ENCODE measurements at regions not wholly inside any gene's neighbourhood (a gene's known extent, or its start where the extent isn't known, plus 50 kb on each side); places are given as distances from the start of the nearest gene placed in this dataset.
"Not testable (repeated sequence)": the region's sequence is repeated elsewhere in the genome, so short reads cannot be mapped to it uniquely, and the experiment has no call there.

DNA sequence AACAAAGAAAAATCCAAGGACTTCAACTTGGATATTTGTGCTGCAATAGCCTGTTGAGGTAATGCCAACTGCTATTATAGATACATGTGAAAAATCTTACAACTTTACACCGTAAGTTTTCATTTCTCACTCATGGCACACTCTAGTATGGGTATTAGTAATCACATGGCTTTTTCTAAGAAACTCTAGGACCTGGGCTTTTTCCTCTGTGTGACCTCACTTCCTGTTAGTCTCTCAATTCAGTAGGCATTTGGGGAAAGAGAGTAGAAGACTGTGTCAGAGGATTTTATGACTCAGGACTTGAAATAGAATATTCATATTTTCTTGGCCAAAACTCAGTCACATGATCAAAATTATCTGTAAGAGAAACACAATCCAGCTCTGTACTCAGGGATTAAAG is 1049.9 kb downstream of the REEP3 start:
- CTCF ChIA-PET: no interaction called here
- H3K4me3 Mint-ChIP-seq: no peak overlapping the region
- H3K4me1 Mint-ChIP-seq: no peaks in the 10 kb centered on the region
- no peaks in the 10 kb centered on the region for H3K36me3 Mint-ChIP-seq (ENCODE audit: low read depth)
- peaks cover 18% of the 10 kb centered on the region for H3K9me3 Mint-ChIP-seq
- POLR2A ChIA-PET: no interaction called here
- H3K27ac Mint-ChIP-seq: no peak overlapping the region
- no peak for DNase-seq
- no peaks in the 10 kb centered on the region for H3K27me3 Mint-ChIP-seq

GRCh38 chr10:64573623-64574325 is 1052.6 kb downstream of the REEP3 start:
- Mint-ChIP-seq H3K4me3 (no peak overlapping the region), H3K4me1 (no peaks in the 10 kb centered on the region), H3K36me3 (ENCODE audit: low read depth) (no peaks in the 10 kb centered on the region), H3K27me3 (no peaks in the 10 kb centered on the region), H3K9me3 (peaks cover 8% of the 10 kb centered on the region), H3K27ac (no peak overlapping the region)
- POLR2A ChIA-PET: no interaction called here
- DNase-seq: no peak
- CTCF ChIA-PET: no interaction called here

DNA sequence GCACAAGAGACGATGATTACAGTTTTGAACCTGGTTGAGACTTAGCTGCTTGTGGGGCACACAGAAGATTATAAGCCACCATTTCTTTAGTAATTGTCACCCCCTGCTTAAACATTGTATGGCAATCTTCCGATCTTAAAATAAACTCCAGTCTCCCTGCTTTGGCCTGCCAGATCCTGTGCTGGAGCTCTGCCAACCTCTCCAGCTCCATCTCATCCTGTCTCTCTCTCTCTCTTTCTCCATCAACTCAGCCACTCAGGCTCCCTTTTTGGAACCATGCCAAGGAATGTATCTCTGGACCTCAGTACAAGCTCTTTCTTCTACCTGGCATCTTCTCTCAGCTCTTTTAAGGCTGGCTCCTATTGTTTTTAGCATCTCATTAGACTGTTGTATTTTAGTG is 1053.2 kb downstream of the REEP3 start:
- peaks cover 8% of the 10 kb centered on the region for H3K9me3 Mint-ChIP-seq
- no peak overlapping the region for H3K4me3 Mint-ChIP-seq
- CTCF ChIA-PET: no interaction called here

DNA sequence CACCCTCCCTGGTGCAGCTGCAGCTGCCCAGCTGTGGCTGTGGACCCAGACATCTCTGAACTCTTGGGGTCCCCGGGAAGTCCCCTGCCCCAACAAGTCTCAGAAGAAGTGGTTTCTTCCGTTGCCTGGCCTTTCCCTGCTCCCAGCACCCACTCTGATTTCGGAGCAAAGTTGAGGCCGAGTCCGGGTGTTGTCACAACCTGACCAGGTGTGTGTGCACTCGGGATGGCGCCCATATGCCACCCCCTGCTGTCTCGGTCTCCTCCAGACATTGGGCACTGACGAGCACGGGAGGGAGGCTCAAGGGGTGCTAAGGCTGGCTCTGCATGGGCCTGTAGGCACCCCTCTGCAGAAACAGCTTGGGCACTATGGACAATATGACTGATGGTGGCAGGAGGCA is 1055.3 kb downstream of the REEP3 start:
- ChIA-PET CTCF (no interaction called here), POLR2A (no interaction called here)
- no peaks in the 10 kb centered on the region for H3K36me3 Mint-ChIP-seq (ENCODE audit: low read depth)
- H3K9me3 Mint-ChIP-seq: peaks cover 7% of the 10 kb centered on the region
- H3K27me3 Mint-ChIP-seq: no peaks in the 10 kb centered on the region
- H3K4me1 Mint-ChIP-seq: no peaks in the 10 kb centered on the region
- H3K27ac Mint-ChIP-seq: no peak overlapping the region
- no peak overlapping the region for H3K4me3 Mint-ChIP-seq
- DNase-seq: no peak

More for the DNA sequence above, 1053.2 kb downstream of the REEP3 start:
- Mint-ChIP-seq H3K27ac (no peak overlapping the region), H3K4me1 (no peaks in the 10 kb centered on the region), H3K27me3 (no peaks in the 10 kb centered on the region), H3K36me3 (ENCODE audit: low read depth) (no peaks in the 10 kb centered on the region)
- DNase-seq: no peak
- POLR2A ChIA-PET: no interaction called here

- H3K27ac Mint-ChIP-seq; CTCF ChIA-PET; H3K27me3 Mint-ChIP-seq; H3K36me3 Mint-ChIP-seq (ENCODE audit: low read depth); H3K4me1 Mint-ChIP-seq; POLR2A ChIA-PET; H3K4me3 Mint-ChIP-seq; DNase-seq: not testable (repeated sequence)
- peaks cover 12% of the 10 kb centered on the region for H3K9me3 Mint-ChIP-seq
Observed at GRCh38 chr10:64578757-64579156, 1057.6 kb downstream of the REEP3 start.

DNA sequence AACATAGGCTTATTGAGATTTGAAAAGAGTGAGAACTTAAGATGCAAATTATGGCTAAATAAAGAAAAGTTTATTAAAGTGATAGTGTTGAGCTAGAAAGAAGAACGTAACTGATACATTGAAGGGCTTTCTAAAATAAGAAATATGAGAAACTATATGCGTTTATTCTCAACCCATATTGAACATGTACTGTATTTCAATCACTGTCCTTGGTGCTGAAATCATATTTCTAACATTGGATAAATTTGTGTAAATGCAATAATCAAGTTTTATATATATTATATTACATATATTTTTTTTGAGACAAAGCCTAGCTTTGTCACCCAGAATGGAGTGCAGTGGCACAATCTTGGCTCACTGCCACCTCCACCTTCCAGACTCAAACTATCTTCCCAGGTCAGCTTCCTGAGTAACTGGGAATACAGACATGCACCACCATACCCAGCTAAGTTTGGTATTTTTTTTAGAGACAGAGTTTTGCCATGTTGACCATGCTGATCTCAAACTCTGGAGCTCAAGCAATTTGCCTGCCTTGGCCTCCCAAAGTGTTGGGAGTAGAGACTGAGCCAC is 1065.8 kb downstream of the REEP3 start:
- Mint-ChIP-seq H3K36me3 (ENCODE audit: low read depth) (no peaks in the 10 kb centered on the region), H3K4me3 (no peak overlapping the region), H3K27me3 (no peaks in the 10 kb centered on the region), H3K4me1 (no peaks in the 10 kb centered on the region), H3K27ac (no peak overlapping the region), H3K9me3 (peaks cover 8% of the 10 kb centered on the region)
- ChIA-PET POLR2A (interaction anchor here (0.6 kb wide), 1 partner anchor 1098 kb away, joined by 4 read pairs; no protein-coding TSS in a partner anchor), CTCF (no interaction called here)
- no peak for DNase-seq

DNA sequence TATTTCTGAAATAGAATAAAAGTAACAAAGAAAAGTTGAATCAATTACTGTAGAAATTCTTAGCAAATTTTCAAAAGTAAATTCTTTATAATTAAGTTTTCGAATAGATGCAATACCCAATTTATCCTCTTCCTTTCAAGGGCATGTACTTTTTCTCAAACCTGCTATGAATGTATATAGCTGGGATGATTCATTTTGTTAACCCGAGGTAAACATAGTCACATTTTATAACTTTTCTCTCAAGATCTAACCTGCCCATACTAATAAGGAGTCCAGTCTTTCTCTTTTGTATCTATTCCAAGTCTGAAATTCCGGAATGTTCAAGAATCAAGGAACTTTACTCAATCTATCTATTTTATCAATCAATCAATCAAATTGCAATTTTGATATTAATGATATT is 1072.9 kb downstream of the REEP3 start:
- ChIA-PET CTCF (no interaction called here), POLR2A (no interaction called here)
- Mint-ChIP-seq H3K27ac (no peak overlapping the region), H3K4me3 (no peak overlapping the region), H3K9me3 (peaks cover 4% of the 10 kb centered on the region), H3K27me3 (no peaks in the 10 kb centered on the region), H3K4me1 (no peaks in the 10 kb centered on the region), H3K36me3 (ENCODE audit: low read depth) (no peaks in the 10 kb centered on the region)
- DNase-seq: no peak

DNA sequence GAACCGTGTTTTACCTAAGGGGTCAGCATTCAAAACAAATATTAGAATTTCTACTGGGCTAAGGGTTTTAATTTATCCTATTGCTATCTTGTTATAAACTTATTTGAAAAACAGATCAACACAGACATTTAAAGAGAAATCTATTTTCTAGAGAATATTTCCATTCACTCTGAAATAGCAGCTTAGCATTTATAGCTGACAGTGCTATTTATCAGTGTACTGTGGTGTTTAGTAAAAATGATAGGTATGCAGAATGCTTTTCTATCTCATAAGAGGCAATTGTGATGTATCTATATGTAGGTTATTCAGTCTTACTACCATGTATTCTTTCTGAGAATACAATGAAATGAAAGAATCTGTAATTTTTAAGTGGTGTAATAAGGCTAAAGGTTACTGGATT is 1077.4 kb downstream of the REEP3 start:
- Mint-ChIP-seq H3K27me3 (no peaks in the 10 kb centered on the region), H3K9me3 (peaks cover 5% of the 10 kb centered on the region)

DNA sequence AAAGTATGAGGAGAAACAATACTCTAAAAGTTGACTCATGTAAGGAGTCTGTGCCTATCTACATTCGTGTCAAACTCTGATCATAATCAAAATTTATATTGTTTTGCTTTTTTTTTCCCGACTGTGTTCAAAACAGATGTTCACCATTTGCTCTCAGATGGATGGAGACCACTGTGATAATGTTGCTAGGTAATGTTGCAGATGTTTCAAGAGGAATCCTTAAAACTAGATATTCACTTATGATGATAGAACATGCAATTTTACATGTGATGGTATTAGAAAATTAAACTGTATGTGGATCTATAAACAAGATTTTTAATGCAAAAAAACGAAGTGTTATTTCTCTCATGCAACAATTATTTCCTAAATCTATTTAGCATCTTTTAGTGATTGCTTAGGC is 1080.1 kb downstream of the REEP3 start:
- CTCF ChIA-PET: no interaction called here

More for the DNA sequence above, 1077.4 kb downstream of the REEP3 start:
- no peak overlapping the region for H3K4me3 Mint-ChIP-seq
- H3K36me3 Mint-ChIP-seq (ENCODE audit: low read depth): no peaks in the 10 kb centered on the region
- H3K27ac Mint-ChIP-seq: no peak overlapping the region
- H3K4me1 Mint-ChIP-seq: no peaks in the 10 kb centered on the region
- CTCF ChIA-PET: no interaction called here
- no peak for DNase-seq
- POLR2A ChIA-PET: no interaction called here

DNA sequence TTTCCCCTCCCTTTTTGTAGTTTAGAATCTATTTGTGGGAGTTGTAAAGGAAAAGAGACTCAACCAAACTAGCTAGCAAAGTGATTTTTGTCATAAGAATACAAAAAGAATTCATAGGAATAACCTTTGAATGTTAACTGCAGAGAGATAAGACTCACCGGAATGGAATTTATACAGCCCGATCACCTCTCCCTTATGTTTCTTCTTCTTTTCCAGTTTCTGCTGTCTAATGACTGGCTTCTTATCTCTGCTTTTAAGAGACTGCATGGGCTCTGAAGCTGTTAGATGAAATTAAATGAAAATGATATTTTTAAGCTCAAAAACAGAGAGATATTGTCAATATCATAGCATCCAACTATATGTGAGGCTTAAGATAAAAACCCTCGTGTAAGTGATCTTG is 1095.9 kb downstream of the REEP3 start:
- ChIA-PET POLR2A (no interaction called here), CTCF (no interaction called here)
- no peak overlapping the region for H3K4me3 Mint-ChIP-seq
- H3K27ac Mint-ChIP-seq: no peak overlapping the region
- no peaks in the 10 kb centered on the region for H3K4me1 Mint-ChIP-seq
- no peaks in the 10 kb centered on the region for H3K27me3 Mint-ChIP-seq
- H3K9me3 Mint-ChIP-seq: peaks cover 3% of the 10 kb centered on the region
- no peak for DNase-seq
- no peaks in the 10 kb centered on the region for H3K36me3 Mint-ChIP-seq (ENCODE audit: low read depth)

More for the DNA sequence above, 1080.1 kb downstream of the REEP3 start:
- no peak for DNase-seq
- Mint-ChIP-seq H3K36me3 (ENCODE audit: low read depth) (no peaks in the 10 kb centered on the region), H3K9me3 (peaks cover 5% of the 10 kb centered on the region), H3K4me1 (no peaks in the 10 kb centered on the region), H3K27me3 (no peaks in the 10 kb centered on the region), H3K27ac (no peak overlapping the region), H3K4me3 (no peak overlapping the region)
- POLR2A ChIA-PET: no interaction called here

DNA sequence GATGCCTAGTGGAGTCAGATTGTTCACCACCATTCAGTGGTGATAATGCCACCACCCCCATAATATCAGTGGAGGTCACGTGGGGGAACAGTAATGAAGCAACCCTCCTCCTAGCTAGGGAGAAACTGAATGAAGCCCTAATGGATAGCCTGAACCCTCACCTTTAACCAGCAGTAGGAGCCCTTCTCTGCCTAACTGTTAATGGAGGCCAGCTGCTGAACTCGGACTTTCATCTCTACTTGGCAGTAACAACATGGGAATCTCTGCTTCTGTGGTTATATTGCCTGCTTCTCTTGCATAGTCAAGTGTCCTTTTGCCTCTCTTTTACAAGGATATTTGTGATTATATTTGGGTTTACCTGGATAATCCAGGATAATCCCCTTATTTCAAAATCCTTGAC is 1097.9 kb downstream of the REEP3 start:
- H3K4me3 Mint-ChIP-seq: no peak overlapping the region
- H3K27me3 Mint-ChIP-seq: no peaks in the 10 kb centered on the region
- CTCF ChIA-PET: no interaction called here
- H3K36me3 Mint-ChIP-seq (ENCODE audit: low read depth): no peaks in the 10 kb centered on the region
- peaks cover 3% of the 10 kb centered on the region for H3K9me3 Mint-ChIP-seq
- no peak for DNase-seq
- no peak overlapping the region for H3K27ac Mint-ChIP-seq
- no peaks in the 10 kb centered on the region for H3K4me1 Mint-ChIP-seq
- POLR2A ChIA-PET: no interaction called here

DNA sequence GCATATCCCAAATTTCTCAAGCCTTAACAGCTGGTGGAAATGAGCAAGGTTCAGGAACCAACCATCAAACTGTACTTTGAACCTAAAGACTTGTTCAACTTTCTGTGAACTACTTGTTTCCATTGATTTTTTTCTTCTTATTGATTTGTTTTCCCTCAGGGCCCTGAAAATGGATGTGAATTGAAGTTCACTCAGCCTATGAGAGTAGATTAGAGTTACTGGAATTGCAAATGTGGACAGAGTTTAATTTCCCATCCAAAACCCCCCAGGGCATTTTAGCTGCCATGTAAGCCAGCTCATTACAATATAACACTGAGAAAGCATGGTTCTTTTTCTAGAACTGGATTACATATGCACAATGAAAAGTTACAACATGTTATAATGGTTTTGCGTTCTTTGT is 1105.7 kb downstream of the REEP3 start:
- Mint-ChIP-seq H3K36me3 (ENCODE audit: low read depth) (no peaks in the 10 kb centered on the region), H3K27me3 (no peaks in the 10 kb centered on the region), H3K27ac (no peak overlapping the region), H3K4me3 (no peak overlapping the region), H3K4me1 (no peaks in the 10 kb centered on the region), H3K9me3 (peaks cover 11% of the 10 kb centered on the region)
- ChIA-PET POLR2A (no interaction called here), CTCF (no interaction called here)
- no peak for DNase-seq

- no peak for DNase-seq
- Mint-ChIP-seq H3K36me3 (ENCODE audit: low read depth) (no peaks in the 10 kb centered on the region), H3K9me3 (peaks cover 11% of the 10 kb centered on the region), H3K4me3 (no peak overlapping the region), H3K4me1 (no peaks in the 10 kb centered on the region), H3K27ac (no peak overlapping the region), H3K27me3 (no peaks in the 10 kb centered on the region)
- ChIA-PET POLR2A (no interaction called here), CTCF (no interaction called here)
Observed at GRCh38 chr10:64630534-64630933, 1109.3 kb downstream of the REEP3 start.

DNA sequence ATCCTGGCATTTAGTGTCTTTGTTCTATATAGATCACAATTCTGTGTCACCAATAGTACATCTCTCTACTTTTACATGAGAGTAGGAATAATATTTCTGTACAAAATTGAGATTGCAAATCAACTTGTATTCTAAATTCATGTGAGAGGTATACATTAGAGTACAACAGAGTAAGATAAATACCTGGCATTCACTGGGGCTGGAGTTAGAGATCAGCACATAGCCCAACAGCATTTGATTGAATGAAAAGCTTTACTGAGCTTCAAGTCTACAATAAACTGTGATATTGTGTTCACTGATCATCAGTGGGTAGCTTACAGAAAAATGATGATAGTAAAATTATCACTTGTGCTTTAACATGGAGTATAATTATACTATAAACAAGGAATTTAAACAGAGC is 1114.7 kb downstream of the REEP3 start:
- Mint-ChIP-seq H3K27me3 (no peaks in the 10 kb centered on the region), H3K36me3 (ENCODE audit: low read depth) (no peaks in the 10 kb centered on the region), H3K27ac (no peak overlapping the region), H3K4me1 (no peaks in the 10 kb centered on the region), H3K4me3 (no peak overlapping the region), H3K9me3 (no peaks in the 10 kb centered on the region)
- ChIA-PET POLR2A (no interaction called here), CTCF (no interaction called here)
- no peak for DNase-seq

All from activated CD4-positive, alpha-beta memory T cell treated with anti-CD3 and anti-CD28 coated beads, Interleukin-2, amount 10 ng/mL, durations not matched to agents 7 days and 5 days (primary cell).